H1 (cell line): ENCODE measurements at regions not wholly inside any gene's neighbourhood (a gene's known extent, or its start where the extent isn't known, plus 50 kb on each side); places are given as distances from the start of the nearest gene placed in this dataset.

Source experiments
- CHD2 ChIP-seq: IDR thresholded peaks from 2 replicates; pipeline ENCODE4 v1.6.1; 2012; ENCODE audit warnings: low read length, improper control_type of control experiment
- GTF2F1 ChIP-seq: IDR thresholded peaks from 2 replicates; pipeline ENCODE4 v1.6.1; 2012; ENCODE audit warnings: low read depth, low read length, improper control_type of control experiment, borderline replicate concordance
- HDAC6 ChIP-seq: IDR thresholded peaks from one replicate; pipeline ENCODE4 v1.7.1; 2012; ENCODE audit warnings: low read depth, mild to moderate bottlenecking, inconsistent platforms, low read length, moderate library complexity
- NRF1 ChIP-seq: IDR thresholded peaks from 2 replicates; pipeline ENCODE4 v1.6.1; 2011; ENCODE audit warnings: mild to moderate bottlenecking, low read depth, low read length, improper control_type of control experiment
- RAD21 ChIP-seq, 2 experiments: IDR thresholded peaks in 1 of 2; conservative IDR thresholded peaks in 1 of 2; 2 replicates each; pipeline ENCODE4 v1.6.1; 2011; ENCODE audit warnings: low read depth in 2 of 2, low read length in 2 of 2, improper control_type of control experiment in 1 of 2, inconsistent platforms in 1 of 2, mild to moderate bottlenecking in 1 of 2, moderate library complexity in 1 of 2
- TF ChIP-seq, protein P1 (sequence below): IDR thresholded peaks from 2 replicates; pipeline ENCODE4 v1.6.1; 2012; ENCODE audit warnings: inconsistent platforms

DNA sequence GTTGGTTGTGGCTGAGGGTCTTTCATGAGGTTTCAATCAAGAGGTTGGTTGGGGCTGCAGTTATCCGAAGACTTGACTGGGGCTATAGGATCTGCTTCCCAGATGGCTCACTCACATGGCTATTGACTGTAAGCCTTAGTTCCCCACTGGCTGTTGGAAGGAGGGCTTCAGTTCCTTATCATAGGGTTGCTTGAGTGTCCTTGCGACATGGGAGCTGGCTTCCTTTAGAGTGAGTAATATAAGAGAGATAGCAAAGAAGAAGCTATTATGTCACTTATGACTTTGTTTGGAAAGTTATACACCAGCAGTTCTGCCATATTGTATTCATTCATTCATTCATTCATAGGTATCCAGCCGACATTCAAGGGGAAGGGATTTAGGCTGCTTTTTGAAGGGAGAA is 121.4 kb upstream of the WSCD1 start (continued):
- TF ChIP-seq HDAC6, result no peak
- TF ChIP-seq, protein P1, sequence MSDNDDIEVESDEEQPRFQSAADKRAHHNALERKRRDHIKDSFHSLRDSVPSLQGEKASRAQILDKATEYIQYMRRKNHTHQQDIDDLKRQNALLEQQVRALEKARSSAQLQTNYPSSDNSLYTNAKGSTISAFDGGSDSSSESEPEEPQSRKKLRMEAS, result no peak
- no peak for TF ChIP-seq GTF2F1
- no peak for TF ChIP-seq RAD21 (IDR thresholded peaks at IDR 0.05 in 1 of 2, conservative IDR thresholded peaks at IDR 0.05 in 1 of 2; ENCODE audit: low read depth in 2 of 2, low read length in 2 of 2)
- no peak for TF ChIP-seq CHD2
- no peak for TF ChIP-seq NRF1
